Endometrial microvascular endothelial cells (primary cell): ENCODE measurements at regions not wholly inside any gene's neighbourhood (a gene's known extent, or its start where the extent isn't known, plus 50 kb on each side); places are given as distances from the start of the nearest gene placed in this dataset.
"Not testable (repeated sequence)": the region's sequence is repeated elsewhere in the genome, so short reads cannot be mapped to it uniquely, and the experiment has no call there.

Source experiments
- in situ Hi-C: cut with HindIII; loops from 2 replicates; pipeline ENCODE4 v1.10.0; 2017; ENCODE audit warnings: low sequenced_read_pairs, low pct_unique_long_range_greater_than_20kb; ENCODE audit errors: inconsistent ontology term

- in situ Hi-C loops = no loop called here
These were observed 141.7 kb upstream of the SHH start for GRCh38 chr7:155953781-155954549.

DNA sequence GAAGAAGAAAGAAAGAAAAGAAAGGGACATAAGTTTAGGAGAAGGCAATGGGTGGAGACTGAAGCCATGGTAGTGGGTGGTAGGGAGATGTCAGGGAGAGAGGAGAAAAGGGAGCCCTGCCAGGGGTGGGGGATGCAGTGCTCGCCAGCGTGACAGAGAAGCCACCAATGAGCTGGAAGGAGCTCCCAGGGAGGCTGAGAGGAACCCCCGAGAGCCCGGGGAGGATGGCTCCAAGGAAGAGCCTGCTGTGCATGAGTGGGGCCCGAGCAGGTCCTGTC, 141.2 kb upstream of the SHH start:
- in situ Hi-C loops = no loop called here

DNA sequence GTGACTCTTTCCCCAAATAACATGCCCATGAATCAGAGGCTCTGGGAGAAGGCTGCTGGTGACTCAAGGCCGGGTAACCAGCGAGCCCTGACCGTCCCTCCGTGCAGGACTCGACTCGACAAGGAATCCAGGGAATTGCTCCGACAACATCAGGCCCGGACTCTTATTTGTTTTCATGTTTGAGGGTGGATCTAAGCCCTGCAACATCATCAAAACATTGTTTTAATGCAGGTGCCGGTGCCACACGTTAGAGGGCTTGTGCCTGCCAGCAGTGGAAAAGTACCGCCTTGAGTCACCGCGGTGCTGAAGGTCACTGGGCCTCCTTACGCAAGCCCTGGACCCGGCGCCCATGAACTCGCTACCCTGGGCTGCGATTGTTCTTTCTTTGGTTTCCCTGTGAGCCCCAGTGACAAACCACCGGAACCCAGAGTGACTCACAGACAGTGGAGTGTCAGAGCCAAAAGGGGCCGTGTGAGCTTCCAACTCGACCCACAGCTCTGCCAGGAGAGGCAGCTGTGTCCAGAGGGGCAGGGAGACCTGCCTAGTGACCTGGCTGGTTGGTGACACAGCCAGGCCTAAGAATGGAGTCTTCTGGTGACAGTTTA, 139.4 kb upstream of the SHH start:
- in situ Hi-C loops = no loop called here

DNA sequence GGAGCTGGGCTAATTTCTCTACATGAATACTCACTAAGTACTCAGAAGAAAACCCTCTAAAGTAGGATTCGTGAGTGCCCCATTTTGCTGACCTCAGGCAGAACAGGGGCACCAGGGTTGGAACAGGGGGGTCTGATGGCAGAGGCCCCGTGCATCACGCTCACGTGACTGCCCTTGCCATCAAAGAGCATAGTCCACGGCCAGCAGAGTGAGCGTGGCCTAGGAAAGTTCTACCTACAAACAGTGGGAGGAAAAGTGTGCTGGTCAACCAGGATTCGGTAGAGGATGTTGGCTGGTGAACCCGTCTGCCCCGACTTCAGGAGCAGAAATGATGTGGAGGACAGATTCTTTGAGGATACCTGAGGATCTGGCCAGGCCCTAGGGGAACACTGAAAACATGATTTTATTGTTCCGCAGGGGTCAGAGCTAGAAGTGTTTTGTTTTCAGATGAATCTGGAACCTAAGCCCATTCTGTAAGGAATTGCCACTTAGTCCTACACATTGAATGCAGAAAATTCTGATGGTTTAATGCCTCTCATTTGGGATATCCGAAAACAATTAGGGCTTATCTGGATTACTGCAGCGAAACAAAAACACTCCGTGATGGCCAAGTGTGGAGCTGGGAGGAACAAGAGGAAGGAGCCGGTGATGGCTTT, 138.8 kb upstream of the SHH start:
- in situ Hi-C loops = no loop called here

DNA sequence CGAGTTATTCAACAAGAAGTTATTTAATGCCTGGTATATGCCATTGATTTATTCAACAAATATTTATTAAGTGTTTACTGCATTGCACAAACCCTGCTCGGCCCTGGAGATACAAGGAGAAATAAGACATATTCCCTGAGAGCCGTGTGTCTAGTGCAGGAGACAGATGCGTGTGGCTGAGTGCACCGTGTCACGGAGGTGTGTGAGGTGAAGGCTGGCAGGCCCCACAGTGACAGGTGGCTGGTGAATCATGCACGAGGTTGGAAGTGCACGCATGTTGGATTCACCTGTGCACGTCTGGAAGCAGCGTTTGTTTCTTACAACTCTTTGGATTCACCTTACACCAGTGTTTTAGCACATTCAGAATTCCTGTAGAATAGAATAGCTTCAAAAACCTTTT, 136.6 kb upstream of the SHH start:
- in situ Hi-C loops = no loop called here

- in situ Hi-C loops = no loop called here
These were observed 136.2 kb upstream of the SHH start for GRCh38 chr7:155948423-155948822.

DNA sequence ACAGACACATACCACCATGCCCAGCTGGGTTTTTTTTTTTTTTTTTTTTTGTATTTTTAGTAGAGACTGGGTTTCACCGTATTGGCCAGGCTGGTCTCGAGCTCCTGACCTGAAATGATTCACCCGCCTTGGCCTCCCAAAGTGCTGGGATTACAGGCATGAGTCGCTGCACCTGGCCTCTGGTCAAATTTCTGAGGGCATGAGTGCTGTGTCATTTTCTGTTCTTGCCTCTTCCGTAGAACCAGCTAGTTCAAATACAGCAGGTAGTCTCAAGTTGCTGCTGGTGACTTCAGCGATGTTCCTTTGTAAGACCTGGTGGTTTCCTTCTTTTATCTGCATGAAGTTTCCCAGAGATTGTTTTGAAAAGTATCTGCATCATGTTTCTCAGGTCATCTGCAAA, 134.8 kb upstream of the SHH start:
- in situ Hi-C loops = no loop called here

DNA sequence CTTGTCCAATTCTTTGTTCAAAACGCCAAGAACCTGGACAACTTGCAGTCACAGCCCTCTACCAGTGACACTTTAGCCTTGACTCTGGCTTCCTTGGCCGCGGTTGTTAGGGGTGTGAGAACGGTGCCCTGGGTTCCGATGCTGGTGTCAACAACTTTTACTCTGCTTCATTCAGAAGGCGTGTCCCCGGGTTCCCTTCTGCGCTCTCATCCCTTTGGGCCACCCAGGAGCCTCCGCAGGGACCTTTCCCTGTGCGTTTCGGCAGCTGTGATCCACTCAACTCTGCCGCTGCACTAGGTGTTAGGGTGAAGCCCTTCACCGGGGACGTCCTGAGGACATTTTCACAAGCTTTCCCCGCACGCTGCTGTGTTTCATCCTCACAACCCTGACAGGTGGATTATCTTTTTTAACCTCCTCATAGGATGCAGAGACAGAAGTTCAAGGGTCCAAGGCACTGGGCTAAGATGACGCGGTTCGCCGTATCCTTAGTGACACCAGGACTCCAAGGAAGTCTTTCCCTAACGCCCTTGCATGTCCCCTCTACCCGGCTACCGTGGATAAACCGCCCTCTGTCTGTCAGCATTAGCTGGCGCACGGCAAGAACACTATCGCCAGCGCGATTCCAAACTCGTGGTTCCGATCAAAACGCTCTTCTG, 133.5 kb upstream of the SHH start:
- in situ Hi-C loops = no loop called here

DNA sequence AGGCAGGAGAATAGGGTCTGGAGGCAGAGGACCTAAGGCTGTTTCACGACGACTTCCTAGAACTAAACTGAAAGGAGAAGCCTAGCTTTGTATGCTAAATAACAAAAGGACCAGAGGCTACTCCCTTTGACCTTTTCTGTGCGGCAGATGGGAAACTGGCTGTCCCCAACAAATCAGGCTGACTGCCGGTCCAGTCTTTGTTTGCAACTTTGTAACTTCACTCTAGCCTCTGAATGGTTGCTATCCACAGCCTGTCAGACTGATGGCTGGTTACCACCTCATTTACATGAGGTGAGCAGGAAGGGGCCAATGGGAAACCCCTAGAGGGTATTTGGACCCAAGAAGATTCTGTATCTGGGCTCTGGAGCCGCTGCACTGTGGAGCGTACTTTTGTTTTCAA, 132.6 kb upstream of the SHH start:
- in situ Hi-C loops = no loop called here

- in situ Hi-C loops = no loop called here
These were observed 131.1 kb upstream of the SHH start for GRCh38 chr7:155943251-155943899.

GRCh38 chr7:155942226-155942950, 130.1 kb upstream of the SHH start:
- in situ Hi-C loops = no loop called here

DNA sequence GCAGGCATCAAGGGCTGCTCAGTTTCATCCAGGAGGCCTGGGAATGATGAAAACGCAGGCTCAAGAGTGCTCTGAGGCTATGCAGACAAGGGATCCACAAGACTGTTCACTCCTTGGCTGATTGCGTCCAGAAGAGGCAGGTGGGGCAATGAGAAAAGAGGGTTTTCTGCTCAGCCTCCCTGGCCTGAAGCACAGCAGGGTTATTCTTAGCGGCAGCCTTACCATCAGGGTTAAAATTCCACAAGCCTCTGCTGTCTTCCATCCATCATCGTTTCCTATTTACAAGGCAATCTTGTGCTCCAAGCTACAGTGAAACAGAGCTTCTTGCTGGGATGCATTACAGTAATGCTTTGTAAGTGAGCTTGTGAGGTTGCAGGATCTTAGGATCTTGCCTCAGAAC, 129.4 kb upstream of the SHH start:
- in situ Hi-C loops = no loop called here

- in situ Hi-C loops = no loop called here
These were observed 127.1 kb upstream of the SHH start for GRCh38 chr7:155939350-155939749.

DNA sequence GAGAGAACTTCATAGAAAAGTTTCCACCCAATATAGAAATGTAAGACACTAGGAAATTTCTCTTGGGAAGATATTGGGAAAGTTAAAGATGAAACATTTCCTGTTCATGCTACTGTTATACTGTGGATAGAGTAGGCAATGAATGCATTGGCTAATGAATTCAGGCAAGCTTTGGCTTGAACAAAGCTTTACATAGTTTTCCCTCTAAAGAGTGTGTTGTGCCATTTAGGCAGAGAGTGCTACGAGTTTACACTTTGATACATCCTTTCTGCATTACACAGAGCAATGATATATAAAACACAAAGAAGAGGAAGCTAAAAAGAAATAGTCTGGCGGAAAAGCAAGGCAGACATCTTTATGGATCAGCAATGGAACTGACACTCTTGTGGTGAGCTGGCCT, 125.9 kb upstream of the SHH start:
- in situ Hi-C loops = no loop called here

- in situ Hi-C loops = no loop called here
These were observed 123.5 kb upstream of the SHH start for GRCh38 chr7:155935726-155936125.

GRCh38 chr7:155935005-155935557, 122.8 kb upstream of the SHH start:
- in situ Hi-C loops = no loop called here

DNA sequence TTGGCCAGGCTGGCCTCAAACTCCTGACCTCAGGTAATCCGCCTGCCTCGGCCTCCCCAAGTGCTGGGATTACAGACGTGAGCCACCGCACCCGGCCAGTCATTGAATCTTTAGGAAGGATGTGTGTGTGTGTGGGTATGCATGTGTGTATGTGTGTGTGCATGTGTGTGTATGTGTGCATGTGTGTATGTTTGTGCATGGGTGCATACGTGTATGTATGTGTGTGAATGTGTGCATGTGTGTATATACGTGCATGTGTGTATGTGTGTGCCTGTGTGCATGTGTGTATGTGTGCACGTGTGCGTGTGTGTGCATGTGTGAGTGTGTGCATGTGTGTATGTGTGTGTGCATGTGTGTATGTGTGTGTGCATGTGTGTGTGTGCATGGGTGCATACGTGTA, 120.1 kb upstream of the SHH start:
- in situ Hi-C loops = not testable (repeated sequence)

DNA sequence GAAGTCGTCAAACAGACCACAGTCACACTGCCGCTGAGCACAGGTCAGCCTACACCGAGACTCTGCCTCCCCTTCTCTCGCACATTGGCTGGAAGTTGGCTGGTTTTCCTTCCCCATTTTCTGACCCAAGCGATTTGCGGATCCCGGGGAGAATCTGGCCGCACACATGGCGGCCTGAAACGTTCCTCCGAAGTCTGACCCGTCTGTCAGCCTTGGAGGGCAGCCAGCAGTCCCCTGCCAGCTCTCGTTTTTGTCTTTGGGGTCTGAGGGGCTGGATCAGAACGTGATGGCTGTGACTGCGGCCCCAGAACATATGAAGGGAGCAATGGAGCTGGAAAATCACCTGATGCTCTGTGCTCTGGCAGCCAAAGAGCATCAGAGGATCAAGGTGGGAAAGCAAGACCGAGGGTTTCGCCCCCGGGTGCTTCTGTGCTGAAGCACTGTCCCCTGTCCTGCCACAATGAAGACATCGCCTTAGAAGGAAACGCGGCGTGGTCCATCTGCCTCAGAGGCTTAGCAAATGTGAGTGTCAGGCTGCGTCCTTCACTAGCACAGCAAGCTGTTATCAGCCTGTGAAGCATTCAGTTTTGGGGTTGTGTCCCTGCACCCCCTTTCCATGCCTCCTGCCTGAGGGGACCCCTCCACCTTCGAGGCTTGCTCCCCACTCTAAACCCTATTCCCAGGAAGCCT, 119.3 kb upstream of the SHH start:
- in situ Hi-C loops = no loop called here
